ACHN (cell line): ENCODE measurements at regions not wholly inside any gene's neighbourhood (a gene's known extent, or its start where the extent isn't known, plus 50 kb on each side); places are given as distances from the start of the nearest gene placed in this dataset.

ENCODE experiments used
- DNase-seq: peaks from one replicate; pipeline ENCODE4 v3.0.0-alpha.2; 2015
- in situ Hi-C: cut with HindIII; loops from 2 replicates; pipeline ENCODE4 v1.10.0; 2017; ENCODE audit warnings: low sequenced_read_pairs, low pct_ligation_motif_present, low pct_unique_long_range_greater_than_20kb

GRCh38 chr10:3693022-3693697 lies 91.8 kb downstream of the KLF6 start:
- no peak for DNase-seq
- in situ Hi-C loops, result no loop called here

GRCh38 chr10:3692387-3692999 lies 92.5 kb downstream of the KLF6 start:
- in situ Hi-C loops, result no loop called here

GRCh38 chr10:3691482-3691881 lies 93.5 kb downstream of the KLF6 start:
- in situ Hi-C loops, result no loop called here
- no peak for DNase-seq

More at GRCh38 chr10:3692387-3692999, 92.5 kb downstream of the KLF6 start:
- DNase-seq, result no peak

GRCh38 chr10:3689871-3690510 lies 95.0 kb downstream of the KLF6 start:
- in situ Hi-C loops, result no loop called here
- DNase-seq, result no peak

GRCh38 chr10:3687510-3688081 lies 97.4 kb downstream of the KLF6 start:
- in situ Hi-C loops, result no loop called here
- no peak for DNase-seq

- in situ Hi-C loops, result no loop called here
- no peak for DNase-seq
These were observed 99.6 kb downstream of the KLF6 start for GRCh38 chr10:3685384-3685783.

GRCh38 chr10:3684891-3685290 lies 100.1 kb downstream of the KLF6 start:
- no peak for DNase-seq
- in situ Hi-C loops, result no loop called here

GRCh38 chr10:3683560-3683959 lies 101.4 kb downstream of the KLF6 start:
- in situ Hi-C loops, result no loop called here
- DNase-seq, result no peak

GRCh38 chr10:3682745-3683144 lies 102.3 kb downstream of the KLF6 start:
- DNase-seq, result no peak
- in situ Hi-C loops, result no loop called here

- in situ Hi-C loops, result no loop called here
- no peak for DNase-seq
These were observed 103.1 kb downstream of the KLF6 start for GRCh38 chr10:3681642-3682554.

GRCh38 chr10:3679950-3680629 lies 104.9 kb downstream of the KLF6 start:
- in situ Hi-C loops, result no loop called here
- no peak for DNase-seq

GRCh38 chr10:3678629-3679227 lies 106.3 kb downstream of the KLF6 start:
- no peak for DNase-seq
- in situ Hi-C loops, result no loop called here

- no peak for DNase-seq
- in situ Hi-C loops, result no loop called here
These were observed 108.4 kb downstream of the KLF6 start for GRCh38 chr10:3676564-3676963.

GRCh38 chr10:3672220-3672619 lies 112.8 kb downstream of the KLF6 start:
- DNase-seq, result no peak
- in situ Hi-C loops, result no loop called here

- DNase-seq, result no peak
- in situ Hi-C loops, result no loop called here
These were observed 113.5 kb downstream of the KLF6 start for GRCh38 chr10:3671386-3671955.

- no peak for DNase-seq
- in situ Hi-C loops, result no loop called here
These were observed 116.1 kb downstream of the KLF6 start for GRCh38 chr10:3668966-3669330.

GRCh38 chr10:3668276-3668965 lies 116.6 kb downstream of the KLF6 start:
- in situ Hi-C loops, result no loop called here
- DNase-seq, result no peak
